IMR-90 (cell line): ENCODE measurements at regions not wholly inside any gene's neighbourhood (a gene's known extent, or its start where the extent isn't known, plus 50 kb on each side); places are given as distances from the start of the nearest gene placed in this dataset.

Experiments
- ATAC-seq: fragments of 200-7000 bp; cut with Tn5 transposase; 2 replicates; pipeline ENCODE4 v1.9.1; 2020; ENCODE audit warnings: low read depth, mild to moderate bottlenecking, moderate library complexity
- BruUV-seq: library from RNA; stranded (reverse); fragments of 400-500 nt; replicated peaks from 2 replicates; lab custom pipeline; 2021; lab: Mats Ljungman, UMichigan
- CTCF ChIA-PET: fragments of 300-600 bp; formaldehyde crosslinking; extraction: SDS; loops from one replicate; lab custom pipeline; 2021; ENCODE audit warnings: antibody characterized with exemption; lab: Yijun Ruan, JAX
- POLR2A ChIA-PET: fragments of 300-600 bp; sonication (Branson Sonifier 250); formaldehyde crosslinking; loops from one replicate; lab custom pipeline; 2022; ENCODE audit warnings: antibody characterized with exemption; ENCODE audit not compliant: unreplicated experiment; lab: Charles Lee
- DNase-seq: peaks from one replicate; pipeline ENCODE4 v3.0.0; 2013
- H2AFZ ChIP-seq: replicated peaks from 2 replicates; pipeline ENCODE3; 2013; ENCODE audit warnings: low read length, mild to moderate bottlenecking; ENCODE audit not compliant: poor library complexity
- H2AK5ac ChIP-seq: 2 replicates; pipeline ENCODE4 v1.6.1; 2013; ENCODE audit warnings: low read depth, low read length, inconsistent platforms
- H2AK9ac ChIP-seq: replicated peaks from 2 replicates; pipeline ENCODE3; 2013; ENCODE audit warnings: mild to moderate bottlenecking, low read depth, low read length, moderate library complexity; ENCODE audit not compliant: poor library complexity
- H2BK120ac ChIP-seq: 2 replicates; pipeline ENCODE4 v1.6.1; 2013; ENCODE audit warnings: low read depth, low read length, inconsistent platforms
- H2BK15ac ChIP-seq: 3 replicates; pipeline ENCODE4 v1.6.1; 2013; ENCODE audit warnings: low read depth, low read length, inconsistent platforms
- H2BK20ac ChIP-seq: 2 replicates; pipeline ENCODE4 v1.6.1; 2013; ENCODE audit warnings: low read depth, mild to moderate bottlenecking, inconsistent platforms, low read length, moderate library complexity
- H2BK5ac ChIP-seq: 2 replicates; pipeline ENCODE4 v1.6.1; 2013; ENCODE audit warnings: mild to moderate bottlenecking, low read depth, low read length, inconsistent platforms; ENCODE audit not compliant: poor library complexity, severe bottlenecking
- H3K14ac ChIP-seq: replicated peaks from 2 replicates; pipeline ENCODE4 v1.6.1; 2013; ENCODE audit warnings: low read depth, low read length, inconsistent platforms
- H3K18ac ChIP-seq: 2 replicates; pipeline ENCODE4 v1.6.1; 2013; ENCODE audit warnings: low read depth, low read length, control low read depth
- H3K23ac ChIP-seq: 2 replicates; pipeline ENCODE4 v1.6.1; 2013; ENCODE audit warnings: low read depth, low read length, inconsistent platforms
- H3K27ac ChIP-seq: 2 replicates; pipeline ENCODE4 v1.5.1; 2013; ENCODE audit warnings: mild to moderate bottlenecking, control low read depth, low read length; ENCODE audit not compliant: insufficient read depth
- H3K27me3 ChIP-seq: 2 replicates; pipeline ENCODE4 v1.6.1; 2013; ENCODE audit warnings: low read length; ENCODE audit not compliant: control insufficient read depth, insufficient read depth
- H3K36me3 ChIP-seq: 2 replicates; pipeline ENCODE4 v1.6.1; 2013; ENCODE audit warnings: low read length, mixed read lengths; ENCODE audit not compliant: control insufficient read depth, insufficient read depth
- H3K4ac ChIP-seq: 2 replicates; pipeline ENCODE4 v1.6.1; 2013; ENCODE audit warnings: low read depth, low read length, inconsistent platforms
- H3K4me1 ChIP-seq: 2 replicates; pipeline ENCODE4 v1.6.1; 2013; ENCODE audit warnings: low read length, mixed read lengths; ENCODE audit not compliant: control insufficient read depth, insufficient read depth
- H3K4me2 ChIP-seq: 2 replicates; pipeline ENCODE4 v1.6.1; 2013; ENCODE audit warnings: low read depth, mild to moderate bottlenecking, control low read depth, low read length, moderate library complexity
- H3K4me3 ChIP-seq: 2 replicates; pipeline ENCODE4 v1.5.1; 2013; ENCODE audit warnings: low read depth, mild to moderate bottlenecking, control low read depth, low read length, moderate library complexity; ENCODE audit not compliant: insufficient read depth
- H3K56ac ChIP-seq: 2 replicates; pipeline ENCODE4 v1.6.1; 2013; ENCODE audit warnings: low read length, inconsistent platforms; ENCODE audit not compliant: insufficient read depth; ENCODE audit errors: extremely low read depth
- H3K79me1 ChIP-seq, 2 experiments: 2 replicates each; pipeline ENCODE4 v1.6.1; 2013; ENCODE audit warnings: low read length in 2 of 2, inconsistent platforms in 1 of 2, low read depth in 1 of 2
- H3K9ac ChIP-seq: 2 replicates; pipeline ENCODE4 v1.6.1; 2013; ENCODE audit warnings: low read depth, low read length, control low read depth
- H3K9me1 ChIP-seq: 2 replicates; pipeline ENCODE4 v1.6.1; 2013; ENCODE audit warnings: low read length, inconsistent platforms; ENCODE audit not compliant: insufficient read depth
- H3K9me3 ChIP-seq: 2 replicates; pipeline ENCODE4 v1.6.1; 2013; ENCODE audit warnings: low read length; ENCODE audit not compliant: control insufficient read depth, insufficient read depth
- H4K20me1 ChIP-seq: 2 replicates; pipeline ENCODE4 v1.6.1; 2013; ENCODE audit warnings: low read length, inconsistent platforms; ENCODE audit not compliant: insufficient read depth
- H4K5ac ChIP-seq: 2 replicates; pipeline ENCODE4 v1.6.1; 2013; ENCODE audit warnings: mild to moderate bottlenecking, low read depth, low read length, control low read depth
- H4K8ac ChIP-seq, 2 experiments: 2 replicates each; pipeline ENCODE4 v1.6.1; 2013; ENCODE audit warnings: low read depth in 2 of 2, low read length in 2 of 2, control low read depth in 1 of 2, inconsistent platforms in 1 of 2
- H4K91ac ChIP-seq: 2 replicates; pipeline ENCODE4 v1.6.1; 2013; ENCODE audit warnings: low read depth, low read length, inconsistent platforms; ENCODE audit not compliant: insufficient read depth
- CHD1 ChIP-seq: IDR thresholded peaks from 2 replicates; pipeline ENCODE4 v1.6.1; 2012; ENCODE audit warnings: low read depth, low read length, improper control_type of control experiment
- MXI1 ChIP-seq: IDR thresholded peaks from 2 replicates; pipeline ENCODE4 v1.6.1; 2012; ENCODE audit warnings: low read depth, mild to moderate bottlenecking, low read length, moderate library complexity, borderline replicate concordance
- NFE2L2 ChIP-seq: fragments of 150-350 bp; IDR thresholded peaks from 2 replicates; pipeline ENCODE4 v1.6.1; 2016; ENCODE audit warnings: low read depth, mild to moderate bottlenecking, low read length
- WGBS, 2 experiments: methylation state at CpG; one replicate each; pipeline versions ENCODE4 v1.1.5 to v1.1.7; 2013; ENCODE audit warnings: missing lambda C conversion rate in 2 of 2; ENCODE audit not compliant: insufficient read length in 1 of 2; ENCODE audit errors: extremely low coverage in 2 of 2; 5-methylcytosine and 5-hydroxymethylcytosine counted together
- dilution Hi-C: fragments of 300-500 bp; cut with HindIII; formaldehyde crosslinking; loops from one replicate; pipeline ENCODE4 v1.14.3; 2018; ENCODE audit warnings: low sequenced_read_pairs; ENCODE audit not compliant: unreplicated experiment
- in situ Hi-C: fragments of 300-500 bp; cut with MboI; formaldehyde crosslinking; loops from 3 replicates; pipeline ENCODE4 v1.14.3; 2019; ENCODE audit warnings: low sequenced_read_pairs, inconsistent platforms, mixed read lengths
- intact Hi-C: fragments of 100-400 bp; cut with micrococcal nuclease; formaldehyde crosslinking; loops from 2 replicates; pipeline ENCODE4 v1.10.0; 2022

GRCh38 chr2:163039266-163039665, 200.7 kb upstream of the KCNH7 start:
- Histone ChIP-seq H3K9ac (no peak overlapping the region), H2BK120ac (no peak overlapping the region), H3K4ac (no peak overlapping the region), H2AK9ac (no peak overlapping the region), H3K36me3 (no peaks in the 10 kb centered on the region), H4K91ac (no peak overlapping the region), H2AK5ac (no peak overlapping the region), H3K9me3 (peaks cover 4% of the 10 kb centered on the region; the same call in 1 of the 2 replicates), H2BK15ac (no peak overlapping the region), H4K20me1 (no peaks in the 10 kb centered on the region), H3K27me3 (no peaks in the 10 kb centered on the region), H3K79me1 (no peaks in the 10 kb centered on the region), H4K5ac (no peak overlapping the region), H3K9me1 (no peaks in the 10 kb centered on the region), H3K4me3 (no peak overlapping the region), H3K27ac (no peak overlapping the region), H3K18ac (no peak overlapping the region), H2AFZ (no peak overlapping the region), H3K14ac (no peak overlapping the region), H3K56ac (no peak overlapping the region), H3K23ac (no peak overlapping the region), H2BK5ac (no peak overlapping the region), H3K4me1 (no peaks in the 10 kb centered on the region), H4K8ac (no peak overlapping the region), H3K4me2 (no peak overlapping the region), H2BK20ac (no peak overlapping the region)
- no peak for ATAC-seq
- dilution Hi-C loops = no loop called here
- WGBS, 2 experiments = no CpG with 5 or more reads among the region's 3 CpGs
- in situ Hi-C loops = no loop called here
- ChIA-PET CTCF (no interaction called here), POLR2A (no interaction called here)
- BruUV-seq = no TSS peak
- intact Hi-C loops = no loop called here
- no peak for DNase-seq
- TF ChIP-seq NFE2L2 = no peak
- no peak for TF ChIP-seq MXI1
- no peak for TF ChIP-seq CHD1
